Calu3 (cell line): ENCODE measurements at regions not wholly inside any gene's neighbourhood (a gene's known extent, or its start where the extent isn't known, plus 50 kb on each side); places are given as distances from the start of the nearest gene placed in this dataset.

Source experiments
- BruUV-seq: library from RNA; stranded (reverse); fragments of 400-500 nt; replicated peaks from 2 replicates; lab custom pipeline; 2021; lab: Mats Ljungman, UMichigan
- CTCF ChIA-PET: fragments of 300-600 bp; sonication (Branson Sonifier 250); formaldehyde crosslinking; loops from one replicate; lab custom pipeline; 2022; ENCODE audit warnings: antibody characterized with exemption; lab: Charles Lee
- DNase-seq: peaks from one replicate; pipeline ENCODE4 v3.0.0; 2022
- H3K27ac Mint-ChIP-seq: one replicate; pipeline ENCODE4 v1.8.0; 2022; ENCODE audit warnings: mixed read lengths; ENCODE audit not compliant: unreplicated experiment
- H3K27me3 Mint-ChIP-seq: one replicate; pipeline ENCODE4 v1.8.0; 2022; ENCODE audit warnings: mixed read lengths; ENCODE audit not compliant: unreplicated experiment
- H3K36me3 Mint-ChIP-seq: one replicate; pipeline ENCODE4 v1.8.0; 2022; ENCODE audit warnings: mild to moderate bottlenecking, moderate library complexity, mixed read lengths; ENCODE audit not compliant: insufficient read depth, unreplicated experiment
- H3K4me1 Mint-ChIP-seq: one replicate; pipeline ENCODE4 v1.8.0; 2022; ENCODE audit warnings: mild to moderate bottlenecking, low read depth, mixed read lengths; ENCODE audit not compliant: unreplicated experiment
- H3K4me3 Mint-ChIP-seq: one replicate; pipeline ENCODE4 v1.8.0; 2022; ENCODE audit warnings: mild to moderate bottlenecking, low read depth, moderate library complexity, mixed read lengths; ENCODE audit not compliant: unreplicated experiment
- H3K9me3 Mint-ChIP-seq: one replicate; pipeline ENCODE4 v1.8.0; 2022; ENCODE audit warnings: low read depth, mixed read lengths; ENCODE audit not compliant: unreplicated experiment
- intact Hi-C: fragments of 100-400 bp; cut with micrococcal nuclease; formaldehyde crosslinking; loops from one replicate; pipeline ENCODE4 v1.10.0; 2022; ENCODE audit not compliant: unreplicated experiment
- TF ChIP-seq, protein P1 (sequence below): fragments of 200-600 bp; IDR thresholded peaks from one replicate; pipeline ENCODE4 v1.8.0; 2022; ENCODE audit warnings: antibody characterized with exemption; ENCODE audit not compliant: unreplicated experiment

DNA sequence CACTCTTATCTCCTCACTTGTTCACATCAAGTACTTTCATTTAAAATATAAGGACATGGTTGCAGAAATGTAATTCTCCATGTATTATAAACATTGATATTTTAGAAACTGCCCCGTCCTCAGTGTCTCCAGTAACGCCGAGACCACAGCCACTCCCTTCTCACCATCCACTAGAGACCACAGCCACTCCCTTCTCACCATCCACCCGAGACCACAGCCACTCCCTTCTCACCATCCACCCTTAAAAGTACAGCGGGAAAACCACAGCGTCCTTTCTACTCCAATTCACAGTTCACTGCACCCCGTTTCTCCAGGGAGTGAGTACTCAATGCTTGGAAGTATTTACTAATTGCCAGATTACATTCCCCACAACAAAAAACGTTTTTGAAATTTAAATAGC, 1452.2 kb upstream of the ACVR2A start:
- TF ChIP-seq, protein P1, sequence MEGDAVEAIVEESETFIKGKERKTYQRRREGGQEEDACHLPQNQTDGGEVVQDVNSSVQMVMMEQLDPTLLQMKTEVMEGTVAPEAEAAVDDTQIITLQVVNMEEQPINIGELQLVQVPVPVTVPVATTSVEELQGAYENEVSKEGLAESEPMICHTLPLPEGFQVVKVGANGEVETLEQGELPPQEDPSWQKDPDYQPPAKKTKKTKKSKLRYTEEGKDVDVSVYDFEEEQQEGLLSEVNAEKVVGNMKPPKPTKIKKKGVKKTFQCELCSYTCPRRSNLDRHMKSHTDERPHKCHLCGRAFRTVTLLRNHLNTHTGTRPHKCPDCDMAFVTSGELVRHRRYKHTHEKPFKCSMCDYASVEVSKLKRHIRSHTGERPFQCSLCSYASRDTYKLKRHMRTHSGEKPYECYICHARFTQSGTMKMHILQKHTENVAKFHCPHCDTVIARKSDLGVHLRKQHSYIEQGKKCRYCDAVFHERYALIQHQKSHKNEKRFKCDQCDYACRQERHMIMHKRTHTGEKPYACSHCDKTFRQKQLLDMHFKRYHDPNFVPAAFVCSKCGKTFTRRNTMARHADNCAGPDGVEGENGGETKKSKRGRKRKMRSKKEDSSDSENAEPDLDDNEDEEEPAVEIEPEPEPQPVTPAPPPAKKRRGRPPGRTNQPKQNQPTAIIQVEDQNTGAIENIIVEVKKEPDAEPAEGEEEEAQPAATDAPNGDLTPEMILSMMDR = no peak
- Mint-ChIP-seq H3K9me3 (no peaks in the 10 kb centered on the region), H3K36me3 (no peaks in the 10 kb centered on the region), H3K4me3 (no peak overlapping the region), H3K27ac (no peak overlapping the region), H3K27me3 (no peaks in the 10 kb centered on the region), H3K4me1 (no peaks in the 10 kb centered on the region)
- BruUV-seq = no TSS peak
- CTCF ChIA-PET = no interaction called here
- DNase-seq = no peak
- intact Hi-C loops = no loop called here

DNA sequence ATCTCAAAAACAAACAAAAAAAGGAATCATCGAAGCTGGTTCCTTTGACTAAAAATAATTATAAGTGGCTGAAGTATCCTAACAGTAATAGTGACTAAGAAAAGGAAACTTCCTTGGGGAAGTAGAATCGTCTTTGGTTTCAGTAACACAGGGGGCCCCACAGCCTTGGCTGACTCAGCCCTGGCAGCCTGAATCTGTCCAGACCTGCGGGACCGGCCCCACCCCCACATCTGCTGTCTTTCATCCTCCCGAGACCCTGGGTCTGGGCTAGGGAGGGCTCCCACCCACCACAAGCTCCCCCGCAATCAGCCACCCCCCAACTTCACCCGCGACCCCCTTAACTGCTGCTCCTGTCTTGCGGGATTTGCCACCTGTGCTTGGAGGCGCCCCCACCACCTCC, 1452.6 kb upstream of the ACVR2A start:
- DNase-seq = no peak
- TF ChIP-seq, protein P1 = no peak

DNA sequence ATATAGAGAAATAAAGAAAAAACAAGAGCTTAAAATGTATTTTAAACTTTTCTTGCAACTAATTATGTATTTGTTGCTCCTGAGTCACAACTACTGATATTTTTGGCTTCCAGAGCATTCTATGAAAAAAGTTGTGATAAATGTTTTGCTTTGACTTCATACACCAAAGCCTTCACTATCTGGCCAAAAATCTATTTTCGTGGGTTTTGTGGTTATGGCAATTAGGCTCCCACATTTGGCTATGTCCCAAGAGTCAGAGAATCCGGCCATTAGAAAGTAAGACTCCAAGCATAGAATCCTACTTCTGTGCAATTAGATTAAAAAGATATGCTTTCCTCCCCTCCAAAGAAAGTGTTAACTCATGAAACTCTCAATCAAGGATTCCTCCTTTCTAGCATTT, 1456.1 kb upstream of the ACVR2A start:
- CTCF ChIA-PET = no interaction called here
- Mint-ChIP-seq H3K36me3 (no peaks in the 10 kb centered on the region), H3K4me1 (no peaks in the 10 kb centered on the region), H3K27ac (no peak overlapping the region), H3K9me3 (no peaks in the 10 kb centered on the region), H3K27me3 (no peaks in the 10 kb centered on the region), H3K4me3 (no peak overlapping the region)
- DNase-seq = no peak
- no TSS peak for BruUV-seq
- TF ChIP-seq, protein P1 = no peak
- intact Hi-C loops = no loop called here

More for the DNA sequence above, 1452.6 kb upstream of the ACVR2A start:
- Mint-ChIP-seq H3K36me3 (no peaks in the 10 kb centered on the region), H3K4me1 (no peaks in the 10 kb centered on the region), H3K4me3 (no peak overlapping the region), H3K9me3 (no peaks in the 10 kb centered on the region), H3K27ac (no peak overlapping the region), H3K27me3 (no peaks in the 10 kb centered on the region)
- BruUV-seq = no TSS peak
- intact Hi-C loops = no loop called here
- CTCF ChIA-PET = no interaction called here

DNA sequence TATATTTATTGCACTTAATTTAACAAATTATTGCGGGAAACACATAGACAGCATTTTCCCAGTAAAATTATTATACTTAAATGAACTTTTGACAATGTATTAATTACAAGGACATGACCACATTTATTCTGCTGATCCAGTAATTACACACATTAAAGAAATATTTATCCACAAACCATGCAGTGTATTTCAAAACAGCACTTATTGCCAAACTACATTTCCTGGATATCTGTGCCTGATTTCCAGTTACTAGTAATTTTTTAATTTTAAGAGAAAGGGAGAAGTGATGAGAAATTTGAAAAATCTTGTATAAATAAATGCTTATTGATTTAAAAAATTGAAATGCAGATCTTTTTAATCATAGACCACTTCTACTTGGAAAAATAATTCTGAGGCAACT, 1458.7 kb upstream of the ACVR2A start:
- DNase-seq = no peak
- Mint-ChIP-seq H3K4me3 (no peak overlapping the region), H3K4me1 (no peaks in the 10 kb centered on the region), H3K36me3 (no peaks in the 10 kb centered on the region), H3K27ac (no peak overlapping the region), H3K27me3 (no peaks in the 10 kb centered on the region), H3K9me3 (no peaks in the 10 kb centered on the region)
- no TSS peak for BruUV-seq
- TF ChIP-seq, protein P1 = no peak
- intact Hi-C loops = no loop called here
- CTCF ChIA-PET = no interaction called here
